NB4 (cell line): ENCODE measurements at regions not wholly inside any gene's neighbourhood (a gene's known extent, or its start where the extent isn't known, plus 50 kb on each side); places are given as distances from the start of the nearest gene placed in this dataset.

ENCODE experiments used
- CTCF ChIP-seq: IDR thresholded peaks from one replicate; pipeline ENCODE4 v1.5.1; 2012; ENCODE audit warnings: low read depth, low read length
- MYC ChIP-seq: IDR thresholded peaks from 2 replicates; pipeline ENCODE4 v1.6.1; 2011; ENCODE audit warnings: low read depth, low read length
- POLR2A ChIP-seq: IDR thresholded peaks from 2 replicates; pipeline ENCODE4 v1.6.1; 2011; ENCODE audit warnings: mild to moderate bottlenecking; ENCODE audit not compliant: insufficient read length; ENCODE audit errors: extremely low read depth
- TF ChIP-seq, protein P1 (sequence below): IDR thresholded peaks from 2 replicates; pipeline ENCODE4 v1.6.1; 2011; ENCODE audit warnings: low read depth, low read length

DNA sequence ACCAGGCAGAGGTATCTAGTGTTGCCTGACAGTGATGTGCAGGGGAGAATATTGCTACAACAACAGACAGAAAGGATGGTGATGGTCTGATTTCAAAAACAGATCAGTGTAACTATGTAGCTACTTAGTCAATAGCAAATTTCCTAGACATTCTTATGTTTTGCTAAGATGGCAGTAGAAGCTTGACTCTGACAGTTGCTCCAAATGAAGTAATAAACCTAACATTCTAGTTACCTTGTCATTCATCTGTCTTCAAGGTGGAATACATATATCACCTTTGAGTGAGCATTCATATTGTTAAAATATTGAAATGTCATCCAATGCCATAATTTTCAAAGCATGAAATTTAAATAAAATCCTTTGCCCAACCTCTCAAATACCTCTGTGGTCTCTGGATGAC lies 617.4 kb downstream of the USP25 start:
- no peak for TF ChIP-seq POLR2A
- no peak for TF ChIP-seq CTCF
- TF ChIP-seq, protein P1, sequence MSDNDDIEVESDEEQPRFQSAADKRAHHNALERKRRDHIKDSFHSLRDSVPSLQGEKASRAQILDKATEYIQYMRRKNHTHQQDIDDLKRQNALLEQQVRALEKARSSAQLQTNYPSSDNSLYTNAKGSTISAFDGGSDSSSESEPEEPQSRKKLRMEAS: no peak
- no peak for TF ChIP-seq MYC
